Cardiac muscle cell (in vitro differentiated cells and primary cell): ENCODE measurements at regions not wholly inside any gene's neighbourhood (a gene's known extent, or its start where the extent isn't known, plus 50 kb on each side); places are given as distances from the start of the nearest gene placed in this dataset.

Experiments
- DNase-seq, 2 donors: peaks; one replicate each; pipeline versions ENCODE4 v3.0.0 to v3.0.0-alpha.2; 2010 to 2017; ENCODE audit warnings: low read depth in 1 of 2, low spot score in 1 of 2
- H3K27ac ChIP-seq: fragments of 200-600 bp; sonication (generic); 2 replicates; pipeline ENCODE4 v1.5.1; 2016
- H3K27me3 ChIP-seq: fragments of 200-600 bp; sonication (generic); 2 replicates; pipeline ENCODE4 v1.6.0; 2016; ENCODE audit warnings: control low read depth
- H3K36me3 ChIP-seq: fragments of 200-600 bp; sonication (generic); 2 replicates; pipeline ENCODE4 v1.5.1; 2016; ENCODE audit warnings: control low read depth
- H3K4me1 ChIP-seq: fragments of 200-600 bp; sonication (generic); 2 replicates; pipeline ENCODE4 v1.8.1; 2017; ENCODE audit warnings: low read depth, mild to moderate bottlenecking, mixed run types
- H3K4me3 ChIP-seq: fragments of 200-600 bp; sonication (generic); 2 replicates; pipeline ENCODE4 v1.5.1; 2016; ENCODE audit warnings: mild to moderate bottlenecking
- H3K9me3 ChIP-seq: fragments of 200-600 bp; sonication (generic); 2 replicates; pipeline ENCODE4 v1.5.1; 2017; ENCODE audit warnings: low read depth, mild to moderate bottlenecking, control low read depth
- TF ChIP-seq, protein P1 (sequence below): IDR thresholded peaks from 2 replicates; pipeline ENCODE4 v1.5.1; 2012; ENCODE audit warnings: low read depth, mild to moderate bottlenecking, low read length

DNA sequence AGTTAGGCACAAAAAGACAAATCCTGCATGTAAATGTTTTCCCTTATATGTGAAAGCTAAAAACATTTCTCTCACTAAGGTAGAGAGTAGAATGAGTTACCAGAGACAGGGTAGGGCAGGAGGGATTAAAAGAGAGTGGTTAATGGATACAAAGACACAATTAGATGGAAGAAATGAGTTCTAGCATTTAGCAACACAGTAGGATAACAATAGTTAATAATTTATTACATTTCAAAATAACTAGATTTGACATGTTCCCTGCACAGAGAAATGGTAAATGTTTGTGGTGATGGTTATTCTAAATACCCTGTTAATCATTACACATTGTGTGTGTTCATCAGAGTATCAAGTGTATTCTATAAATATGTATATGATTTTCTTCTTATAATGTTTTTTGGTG, 1400.7 kb downstream of the OTOL1 start:
- DNase-seq: no peak
- TF ChIP-seq, protein P1, sequence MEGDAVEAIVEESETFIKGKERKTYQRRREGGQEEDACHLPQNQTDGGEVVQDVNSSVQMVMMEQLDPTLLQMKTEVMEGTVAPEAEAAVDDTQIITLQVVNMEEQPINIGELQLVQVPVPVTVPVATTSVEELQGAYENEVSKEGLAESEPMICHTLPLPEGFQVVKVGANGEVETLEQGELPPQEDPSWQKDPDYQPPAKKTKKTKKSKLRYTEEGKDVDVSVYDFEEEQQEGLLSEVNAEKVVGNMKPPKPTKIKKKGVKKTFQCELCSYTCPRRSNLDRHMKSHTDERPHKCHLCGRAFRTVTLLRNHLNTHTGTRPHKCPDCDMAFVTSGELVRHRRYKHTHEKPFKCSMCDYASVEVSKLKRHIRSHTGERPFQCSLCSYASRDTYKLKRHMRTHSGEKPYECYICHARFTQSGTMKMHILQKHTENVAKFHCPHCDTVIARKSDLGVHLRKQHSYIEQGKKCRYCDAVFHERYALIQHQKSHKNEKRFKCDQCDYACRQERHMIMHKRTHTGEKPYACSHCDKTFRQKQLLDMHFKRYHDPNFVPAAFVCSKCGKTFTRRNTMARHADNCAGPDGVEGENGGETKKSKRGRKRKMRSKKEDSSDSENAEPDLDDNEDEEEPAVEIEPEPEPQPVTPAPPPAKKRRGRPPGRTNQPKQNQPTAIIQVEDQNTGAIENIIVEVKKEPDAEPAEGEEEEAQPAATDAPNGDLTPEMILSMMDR: no peak

GRCh38 chr3:162932503-162932902, 1435.9 kb downstream of the OTOL1 start:
- TF ChIP-seq, protein P1: no peak
- Histone ChIP-seq H3K4me3 (no peak overlapping the region), H3K9me3 (no peaks in the 10 kb centered on the region)

More for the DNA sequence above, 1400.7 kb downstream of the OTOL1 start:
- H3K36me3 ChIP-seq: no peaks in the 10 kb centered on the region
- H3K27ac ChIP-seq: no peak overlapping the region
- no peaks in the 10 kb centered on the region for H3K9me3 ChIP-seq
- H3K27me3 ChIP-seq: no peaks in the 10 kb centered on the region
- no peak overlapping the region for H3K4me3 ChIP-seq
- no peaks in the 10 kb centered on the region for H3K4me1 ChIP-seq

DNA sequence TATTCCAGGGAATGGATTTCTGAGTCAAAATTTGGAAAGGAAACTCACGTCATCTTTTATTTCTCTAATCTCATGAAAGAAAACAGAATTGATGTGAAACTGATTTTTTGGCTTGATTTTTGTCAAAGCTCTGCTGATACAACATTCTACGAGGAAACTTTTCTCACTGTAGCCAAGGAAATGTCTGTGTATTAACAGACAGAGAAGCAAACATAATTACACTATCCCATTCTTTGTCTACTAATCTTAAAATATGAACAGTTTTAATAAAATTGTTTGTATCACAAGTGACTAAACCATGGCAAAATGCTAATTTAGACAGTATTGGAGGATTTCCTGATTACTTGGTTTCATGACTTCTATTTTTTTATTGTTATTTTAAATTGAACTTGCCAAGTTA, 1437.0 kb downstream of the OTOL1 start:
- Histone ChIP-seq H3K27me3 (no peaks in the 10 kb centered on the region), H3K36me3 (no peaks in the 10 kb centered on the region), H3K27ac (no peak overlapping the region), H3K4me1 (peaks cover 7% of the 10 kb centered on the region), H3K9me3 (no peaks in the 10 kb centered on the region), H3K4me3 (no peak overlapping the region)
- no peak for DNase-seq
- TF ChIP-seq, protein P1: no peak

More at GRCh38 chr3:162932503-162932902, 1435.9 kb downstream of the OTOL1 start:
- H3K36me3 ChIP-seq: no peaks in the 10 kb centered on the region
- no peak for DNase-seq
- H3K4me1 ChIP-seq: no peaks in the 10 kb centered on the region
- no peak overlapping the region for H3K27ac ChIP-seq
- no peaks in the 10 kb centered on the region for H3K27me3 ChIP-seq

- no peaks in the 10 kb centered on the region for H3K27me3 ChIP-seq
- H3K27ac ChIP-seq: no peak overlapping the region
- H3K9me3 ChIP-seq: no peaks in the 10 kb centered on the region
- TF ChIP-seq, protein P1: no peak
- no peaks in the 10 kb centered on the region for H3K36me3 ChIP-seq
- no peak for DNase-seq
- H3K4me1 ChIP-seq: peaks cover 7% of the 10 kb centered on the region
- no peak overlapping the region for H3K4me3 ChIP-seq
These were observed 1440.1 kb downstream of the OTOL1 start for GRCh38 chr3:162936706-162937105.

DNA sequence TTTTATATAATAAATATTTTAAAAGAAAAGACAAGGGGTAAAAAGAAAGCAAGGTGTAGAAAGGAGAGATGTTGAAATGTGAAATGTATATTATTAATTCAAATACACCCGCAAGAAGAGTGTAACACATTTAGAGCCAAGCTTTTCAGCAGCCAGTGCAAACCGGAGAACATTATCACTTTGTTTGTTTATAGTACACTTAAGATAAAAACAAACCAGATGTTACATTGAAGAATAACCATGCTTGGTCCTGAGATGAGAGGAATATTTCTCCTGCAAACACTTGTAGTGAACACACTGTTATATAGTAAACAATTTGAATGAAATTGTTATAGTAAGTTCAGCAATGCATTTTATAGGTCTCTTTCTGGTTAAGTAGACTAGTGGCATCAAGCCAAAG, 1441.5 kb downstream of the OTOL1 start:
- Histone ChIP-seq H3K4me1 (peaks cover 7% of the 10 kb centered on the region), H3K9me3 (no peaks in the 10 kb centered on the region), H3K4me3 (no peak overlapping the region), H3K36me3 (no peaks in the 10 kb centered on the region), H3K27ac (no peak overlapping the region), H3K27me3 (no peaks in the 10 kb centered on the region)
- TF ChIP-seq, protein P1: no peak
- no peak for DNase-seq

DNA sequence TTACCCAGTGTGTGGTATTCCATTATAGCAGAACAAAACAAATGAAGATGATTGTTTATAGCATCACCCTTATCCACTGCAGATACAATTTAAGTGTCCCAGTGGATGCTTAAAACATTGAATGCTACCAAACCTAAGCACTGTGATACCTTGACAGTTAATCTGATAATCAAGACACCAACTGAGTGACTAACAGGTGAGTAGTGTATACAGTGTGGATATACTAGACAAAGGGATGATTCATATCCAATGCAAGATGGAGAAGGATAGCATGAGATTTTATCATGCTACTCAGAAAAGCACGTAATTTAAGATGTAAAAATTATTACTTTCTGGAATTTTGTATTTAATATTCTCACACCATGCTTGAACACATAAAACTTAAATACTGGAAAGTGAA, 1449.0 kb downstream of the OTOL1 start:
- TF ChIP-seq, protein P1: no peak
- no peak overlapping the region for H3K27ac ChIP-seq
- H3K9me3 ChIP-seq: no peaks in the 10 kb centered on the region
- H3K36me3 ChIP-seq: no peaks in the 10 kb centered on the region
- no peaks in the 10 kb centered on the region for H3K27me3 ChIP-seq
- no peak overlapping the region for H3K4me3 ChIP-seq
- no peak for DNase-seq
- H3K4me1 ChIP-seq: no peaks in the 10 kb centered on the region
